IMR-90 (cell line): ENCODE measurements at regions not wholly inside any gene's neighbourhood (a gene's known extent, or its start where the extent isn't known, plus 50 kb on each side); places are given as distances from the start of the nearest gene placed in this dataset.

Experiments
- ATAC-seq: fragments of 200-7000 bp; cut with Tn5 transposase; 2 replicates; pipeline ENCODE4 v1.9.1; 2020; ENCODE audit warnings: low read depth, mild to moderate bottlenecking, moderate library complexity
- BruUV-seq: library from RNA; stranded (reverse); fragments of 400-500 nt; replicated peaks from 2 replicates; lab custom pipeline; 2021; lab: Mats Ljungman, UMichigan
- CTCF ChIA-PET: fragments of 300-600 bp; formaldehyde crosslinking; extraction: SDS; loops from one replicate; lab custom pipeline; 2021; ENCODE audit warnings: antibody characterized with exemption; lab: Yijun Ruan, JAX
- POLR2A ChIA-PET: fragments of 300-600 bp; sonication (Branson Sonifier 250); formaldehyde crosslinking; loops from one replicate; lab custom pipeline; 2022; ENCODE audit warnings: antibody characterized with exemption; ENCODE audit not compliant: unreplicated experiment; lab: Charles Lee
- DNase-seq: peaks from one replicate; pipeline ENCODE4 v3.0.0; 2013
- H2AFZ ChIP-seq: replicated peaks from 2 replicates; pipeline ENCODE3; 2013; ENCODE audit warnings: low read length, mild to moderate bottlenecking; ENCODE audit not compliant: poor library complexity
- H2AK5ac ChIP-seq: 2 replicates; pipeline ENCODE4 v1.6.1; 2013; ENCODE audit warnings: low read depth, low read length, inconsistent platforms
- H2AK9ac ChIP-seq: replicated peaks from 2 replicates; pipeline ENCODE3; 2013; ENCODE audit warnings: mild to moderate bottlenecking, low read depth, low read length, moderate library complexity; ENCODE audit not compliant: poor library complexity
- H2BK120ac ChIP-seq: 2 replicates; pipeline ENCODE4 v1.6.1; 2013; ENCODE audit warnings: low read depth, low read length, inconsistent platforms
- H2BK15ac ChIP-seq: 3 replicates; pipeline ENCODE4 v1.6.1; 2013; ENCODE audit warnings: low read depth, low read length, inconsistent platforms
- H2BK20ac ChIP-seq: 2 replicates; pipeline ENCODE4 v1.6.1; 2013; ENCODE audit warnings: low read depth, mild to moderate bottlenecking, inconsistent platforms, low read length, moderate library complexity
- H2BK5ac ChIP-seq: 2 replicates; pipeline ENCODE4 v1.6.1; 2013; ENCODE audit warnings: mild to moderate bottlenecking, low read depth, low read length, inconsistent platforms; ENCODE audit not compliant: poor library complexity, severe bottlenecking
- H3K14ac ChIP-seq: replicated peaks from 2 replicates; pipeline ENCODE4 v1.6.1; 2013; ENCODE audit warnings: low read depth, low read length, inconsistent platforms
- H3K18ac ChIP-seq: 2 replicates; pipeline ENCODE4 v1.6.1; 2013; ENCODE audit warnings: low read depth, low read length, control low read depth
- H3K23ac ChIP-seq: 2 replicates; pipeline ENCODE4 v1.6.1; 2013; ENCODE audit warnings: low read depth, low read length, inconsistent platforms
- H3K27ac ChIP-seq: 2 replicates; pipeline ENCODE4 v1.5.1; 2013; ENCODE audit warnings: mild to moderate bottlenecking, control low read depth, low read length; ENCODE audit not compliant: insufficient read depth
- H3K27me3 ChIP-seq: 2 replicates; pipeline ENCODE4 v1.6.1; 2013; ENCODE audit warnings: low read length; ENCODE audit not compliant: control insufficient read depth, insufficient read depth
- H3K36me3 ChIP-seq: 2 replicates; pipeline ENCODE4 v1.6.1; 2013; ENCODE audit warnings: low read length, mixed read lengths; ENCODE audit not compliant: control insufficient read depth, insufficient read depth
- H3K4ac ChIP-seq: 2 replicates; pipeline ENCODE4 v1.6.1; 2013; ENCODE audit warnings: low read depth, low read length, inconsistent platforms
- H3K4me1 ChIP-seq: 2 replicates; pipeline ENCODE4 v1.6.1; 2013; ENCODE audit warnings: low read length, mixed read lengths; ENCODE audit not compliant: control insufficient read depth, insufficient read depth
- H3K4me2 ChIP-seq: 2 replicates; pipeline ENCODE4 v1.6.1; 2013; ENCODE audit warnings: low read depth, mild to moderate bottlenecking, control low read depth, low read length, moderate library complexity
- H3K4me3 ChIP-seq: 2 replicates; pipeline ENCODE4 v1.5.1; 2013; ENCODE audit warnings: low read depth, mild to moderate bottlenecking, control low read depth, low read length, moderate library complexity; ENCODE audit not compliant: insufficient read depth
- H3K56ac ChIP-seq: 2 replicates; pipeline ENCODE4 v1.6.1; 2013; ENCODE audit warnings: low read length, inconsistent platforms; ENCODE audit not compliant: insufficient read depth; ENCODE audit errors: extremely low read depth
- H3K79me1 ChIP-seq, 2 experiments: 2 replicates each; pipeline ENCODE4 v1.6.1; 2013; ENCODE audit warnings: low read length in 2 of 2, inconsistent platforms in 1 of 2, low read depth in 1 of 2
- H3K9ac ChIP-seq: 2 replicates; pipeline ENCODE4 v1.6.1; 2013; ENCODE audit warnings: low read depth, low read length, control low read depth
- H3K9me1 ChIP-seq: 2 replicates; pipeline ENCODE4 v1.6.1; 2013; ENCODE audit warnings: low read length, inconsistent platforms; ENCODE audit not compliant: insufficient read depth
- H3K9me3 ChIP-seq: 2 replicates; pipeline ENCODE4 v1.6.1; 2013; ENCODE audit warnings: low read length; ENCODE audit not compliant: control insufficient read depth, insufficient read depth
- H4K20me1 ChIP-seq: 2 replicates; pipeline ENCODE4 v1.6.1; 2013; ENCODE audit warnings: low read length, inconsistent platforms; ENCODE audit not compliant: insufficient read depth
- H4K5ac ChIP-seq: 2 replicates; pipeline ENCODE4 v1.6.1; 2013; ENCODE audit warnings: mild to moderate bottlenecking, low read depth, low read length, control low read depth
- H4K8ac ChIP-seq, 2 experiments: 2 replicates each; pipeline ENCODE4 v1.6.1; 2013; ENCODE audit warnings: low read depth in 2 of 2, low read length in 2 of 2, control low read depth in 1 of 2, inconsistent platforms in 1 of 2
- H4K91ac ChIP-seq: 2 replicates; pipeline ENCODE4 v1.6.1; 2013; ENCODE audit warnings: low read depth, low read length, inconsistent platforms; ENCODE audit not compliant: insufficient read depth
- BHLHE40 ChIP-seq: fragments of 150-350 bp; IDR thresholded peaks from 2 replicates; pipeline ENCODE4 v1.6.1; 2016; ENCODE audit warnings: mild to moderate bottlenecking, low read depth, low read length
- CEBPB ChIP-seq: IDR thresholded peaks from 2 replicates; pipeline ENCODE4 v1.6.1; 2012; ENCODE audit warnings: low read depth, low read length, improper control_type of control experiment
- CHD1 ChIP-seq: IDR thresholded peaks from 2 replicates; pipeline ENCODE4 v1.6.1; 2012; ENCODE audit warnings: low read depth, low read length, improper control_type of control experiment
- FOS ChIP-seq: fragments of 150-350 bp; IDR thresholded peaks from 2 replicates; pipeline ENCODE4 v1.6.1; 2016; ENCODE audit warnings: low read depth, low read length
- MAFK ChIP-seq: IDR thresholded peaks from 2 replicates; pipeline ENCODE4 v1.6.1; 2012; ENCODE audit warnings: low read depth, low read length, improper control_type of control experiment
- MXI1 ChIP-seq: IDR thresholded peaks from 2 replicates; pipeline ENCODE4 v1.6.1; 2012; ENCODE audit warnings: low read depth, mild to moderate bottlenecking, low read length, moderate library complexity, borderline replicate concordance
- NFE2L2 ChIP-seq: fragments of 150-350 bp; IDR thresholded peaks from 2 replicates; pipeline ENCODE4 v1.6.1; 2016; ENCODE audit warnings: low read depth, mild to moderate bottlenecking, low read length
- POLR2A ChIP-seq: IDR thresholded peaks from 2 replicates; pipeline ENCODE4 v1.6.1; 2012; ENCODE audit warnings: mild to moderate bottlenecking, low read depth, low read length
- RAD21 ChIP-seq: IDR thresholded peaks from 2 replicates; pipeline ENCODE4 v1.6.1; 2012; ENCODE audit warnings: low read length, improper control_type of control experiment
- RFX5 ChIP-seq: IDR thresholded peaks from 2 replicates; pipeline ENCODE4 v1.8.0; 2012; ENCODE audit warnings: low read depth, mild to moderate bottlenecking, low read length, moderate library complexity
- SMC3 ChIP-seq: fragments of 150-350 bp; IDR thresholded peaks from 2 replicates; pipeline ENCODE4 v1.6.1; 2016; ENCODE audit warnings: low read depth, mild to moderate bottlenecking, antibody characterized with exemption, low read length, moderate library complexity
- WGBS, 2 experiments: methylation state at CpG; one replicate each; pipeline versions ENCODE4 v1.1.5 to v1.1.7; 2013; ENCODE audit warnings: missing lambda C conversion rate in 2 of 2; ENCODE audit not compliant: insufficient read length in 1 of 2; ENCODE audit errors: extremely low coverage in 2 of 2; 5-methylcytosine and 5-hydroxymethylcytosine counted together
- dilution Hi-C: fragments of 300-500 bp; cut with HindIII; formaldehyde crosslinking; loops from one replicate; pipeline ENCODE4 v1.14.3; 2018; ENCODE audit warnings: low sequenced_read_pairs; ENCODE audit not compliant: unreplicated experiment
- in situ Hi-C: fragments of 300-500 bp; cut with MboI; formaldehyde crosslinking; loops from 3 replicates; pipeline ENCODE4 v1.14.3; 2019; ENCODE audit warnings: low sequenced_read_pairs, inconsistent platforms, mixed read lengths
- intact Hi-C: fragments of 100-400 bp; cut with micrococcal nuclease; formaldehyde crosslinking; loops from 2 replicates; pipeline ENCODE4 v1.10.0; 2022
- TF ChIP-seq, protein P1 (sequence below): fragments of 150-350 bp; IDR thresholded peaks from 2 replicates; pipeline ENCODE4 v1.6.1; 2017; ENCODE audit warnings: mild to moderate bottlenecking, antibody characterized with exemption, low read length, low read depth
- TF ChIP-seq, protein P2 (sequence below): conservative IDR thresholded peaks from 2 replicates; pipeline ENCODE4 v1.5.1; 2012; ENCODE audit warnings: mild to moderate bottlenecking, low read depth, low read length, improper control_type of control experiment
- TF ChIP-seq, protein P3 (sequence below): fragments of 150-350 bp; IDR thresholded peaks from 2 replicates; pipeline ENCODE4 v1.6.1; 2016; ENCODE audit warnings: low read depth, mild to moderate bottlenecking, low read length, moderate library complexity, borderline replicate concordance

DNA sequence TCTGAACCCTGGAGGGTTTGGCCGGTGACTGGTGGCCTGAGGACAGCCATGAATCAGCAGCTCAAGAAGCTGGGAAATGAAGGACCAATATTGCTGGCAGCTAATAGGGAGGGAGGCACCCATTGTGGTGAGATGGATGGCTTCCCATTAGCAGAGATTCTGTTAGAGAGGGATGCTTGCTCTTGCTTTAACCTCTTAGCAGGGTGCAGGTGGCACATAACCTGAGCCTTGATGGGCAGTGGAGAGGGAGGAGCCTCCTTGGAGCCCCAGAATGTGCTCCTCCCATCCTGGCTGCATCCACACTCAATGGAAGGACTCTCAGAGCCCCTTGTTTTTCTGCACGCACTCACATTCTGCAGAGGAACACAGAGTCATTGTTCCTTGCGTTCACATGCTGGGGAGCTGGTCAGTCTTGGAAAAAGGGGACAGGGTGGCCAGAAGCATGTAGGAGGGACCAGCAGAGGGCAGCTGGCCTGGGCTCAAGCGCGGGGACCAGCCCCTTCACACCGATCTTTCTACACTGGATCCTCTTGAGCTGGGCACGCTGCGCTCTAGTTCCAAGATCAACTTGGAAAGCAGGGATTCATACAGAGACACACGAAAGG lies 161.8 kb downstream of the MED10 start:
- H2BK15ac ChIP-seq, result no peak overlapping the region
- no TSS peak for BruUV-seq
- H4K8ac ChIP-seq, result no peak overlapping the region
- H2BK5ac ChIP-seq, result no peak overlapping the region
- DNase-seq (no peak), ATAC-seq (no peak)
- H3K4ac ChIP-seq, result no peak overlapping the region
- H4K5ac ChIP-seq, result no peak overlapping the region
- H3K9me1 ChIP-seq, result no peaks in the 10 kb centered on the region
- no peak overlapping the region for H3K27ac ChIP-seq
- H3K18ac ChIP-seq, result no peak overlapping the region
- no peaks in the 10 kb centered on the region for H3K79me1 ChIP-seq
- H3K9ac ChIP-seq, result no peak overlapping the region
- H2AK5ac ChIP-seq, result no peak overlapping the region
- no peak overlapping the region for H3K14ac ChIP-seq
- no peak overlapping the region for H3K4me3 ChIP-seq
- H3K56ac ChIP-seq, result no peak overlapping the region
- no peak overlapping the region for H2BK20ac ChIP-seq
- no peak overlapping the region for H2BK120ac ChIP-seq
- intact Hi-C loops (no loop called here), in situ Hi-C loops (no loop called here), dilution Hi-C loops (no loop called here)
- WGBS, 2 experiments, result 92% methylated on average over 4 of the region's 9 CpGs; no CpG with 5 or more reads in 1 of the 2 experiments
- no peak overlapping the region for H2AFZ ChIP-seq
- H4K20me1 ChIP-seq, result no peaks in the 10 kb centered on the region
- no peaks in the 10 kb centered on the region for H3K4me1 ChIP-seq
- H4K91ac ChIP-seq, result no peak overlapping the region
- peaks cover 44% of the 10 kb centered on the region for H3K9me3 ChIP-seq
- ChIA-PET POLR2A (no interaction called here), CTCF (no interaction called here)
- H3K4me2 ChIP-seq, result no peak overlapping the region
- H3K36me3 ChIP-seq, result no peaks in the 10 kb centered on the region
- H2AK9ac ChIP-seq, result no peak overlapping the region
- H3K23ac ChIP-seq, result no peak overlapping the region
- TF ChIP-seq MAFK (no peak), RFX5 (no peak), MXI1 (no peak), NFE2L2 (no peak), SMC3 (no peak), BHLHE40 (no peak), CEBPB (no peak), POLR2A (no peak), FOS (no peak), RAD21 (no peak), CHD1 (no peak)
- TF ChIP-seq, protein P1, sequence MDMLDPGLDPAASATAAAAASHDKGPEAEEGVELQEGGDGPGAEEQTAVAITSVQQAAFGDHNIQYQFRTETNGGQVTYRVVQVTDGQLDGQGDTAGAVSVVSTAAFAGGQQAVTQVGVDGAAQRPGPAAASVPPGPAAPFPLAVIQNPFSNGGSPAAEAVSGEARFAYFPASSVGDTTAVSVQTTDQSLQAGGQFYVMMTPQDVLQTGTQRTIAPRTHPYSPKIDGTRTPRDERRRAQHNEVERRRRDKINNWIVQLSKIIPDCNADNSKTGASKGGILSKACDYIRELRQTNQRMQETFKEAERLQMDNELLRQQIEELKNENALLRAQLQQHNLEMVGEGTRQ, result no peak
- TF ChIP-seq, protein P2, sequence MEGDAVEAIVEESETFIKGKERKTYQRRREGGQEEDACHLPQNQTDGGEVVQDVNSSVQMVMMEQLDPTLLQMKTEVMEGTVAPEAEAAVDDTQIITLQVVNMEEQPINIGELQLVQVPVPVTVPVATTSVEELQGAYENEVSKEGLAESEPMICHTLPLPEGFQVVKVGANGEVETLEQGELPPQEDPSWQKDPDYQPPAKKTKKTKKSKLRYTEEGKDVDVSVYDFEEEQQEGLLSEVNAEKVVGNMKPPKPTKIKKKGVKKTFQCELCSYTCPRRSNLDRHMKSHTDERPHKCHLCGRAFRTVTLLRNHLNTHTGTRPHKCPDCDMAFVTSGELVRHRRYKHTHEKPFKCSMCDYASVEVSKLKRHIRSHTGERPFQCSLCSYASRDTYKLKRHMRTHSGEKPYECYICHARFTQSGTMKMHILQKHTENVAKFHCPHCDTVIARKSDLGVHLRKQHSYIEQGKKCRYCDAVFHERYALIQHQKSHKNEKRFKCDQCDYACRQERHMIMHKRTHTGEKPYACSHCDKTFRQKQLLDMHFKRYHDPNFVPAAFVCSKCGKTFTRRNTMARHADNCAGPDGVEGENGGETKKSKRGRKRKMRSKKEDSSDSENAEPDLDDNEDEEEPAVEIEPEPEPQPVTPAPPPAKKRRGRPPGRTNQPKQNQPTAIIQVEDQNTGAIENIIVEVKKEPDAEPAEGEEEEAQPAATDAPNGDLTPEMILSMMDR, result no peak
- TF ChIP-seq, protein P3, sequence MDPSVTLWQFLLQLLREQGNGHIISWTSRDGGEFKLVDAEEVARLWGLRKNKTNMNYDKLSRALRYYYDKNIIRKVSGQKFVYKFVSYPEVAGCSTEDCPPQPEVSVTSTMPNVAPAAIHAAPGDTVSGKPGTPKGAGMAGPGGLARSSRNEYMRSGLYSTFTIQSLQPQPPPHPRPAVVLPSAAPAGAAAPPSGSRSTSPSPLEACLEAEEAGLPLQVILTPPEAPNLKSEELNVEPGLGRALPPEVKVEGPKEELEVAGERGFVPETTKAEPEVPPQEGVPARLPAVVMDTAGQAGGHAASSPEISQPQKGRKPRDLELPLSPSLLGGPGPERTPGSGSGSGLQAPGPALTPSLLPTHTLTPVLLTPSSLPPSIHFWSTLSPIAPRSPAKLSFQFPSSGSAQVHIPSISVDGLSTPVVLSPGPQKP, result no peak
- no peaks in the 10 kb centered on the region for H3K27me3 ChIP-seq
